HG03139 (cell line): ENCODE measurements at regions not wholly inside any gene's neighbourhood (a gene's known extent, or its start where the extent isn't known, plus 50 kb on each side); places are given as distances from the start of the nearest gene placed in this dataset.

Experiments
- ATAC-seq: cut with Tn5 transposase; IDR thresholded peaks from one replicate; pipeline ENCODE4 v1.9.1; 2021; ENCODE audit not compliant: unreplicated experiment

GRCh38 chr14:39939023-39939422 is 506.8 kb upstream of the FBXO33 start:
- no peak for ATAC-seq

GRCh38 chr14:39912192-39913100 is 480.2 kb upstream of the FBXO33 start:
- peak; percentile 73 for ATAC-seq

GRCh38 chr14:39897657-39898056 is 465.4 kb upstream of the FBXO33 start:
- no peak for ATAC-seq

GRCh38 chr14:39890026-39890425 is 457.8 kb upstream of the FBXO33 start:
- ATAC-seq: no peak

GRCh38 chr14:39884091-39884490 is 451.9 kb upstream of the FBXO33 start:
- ATAC-seq: no peak

- ATAC-seq: no peak
Measured at GRCh38 chr14:39880965-39881364, 448.7 kb upstream of the FBXO33 start.

- no peak for ATAC-seq
Measured at GRCh38 chr14:39880106-39880695, 448.0 kb upstream of the FBXO33 start.

- ATAC-seq: no peak
Measured at GRCh38 chr14:39877577-39878190, 445.5 kb upstream of the FBXO33 start.

- ATAC-seq: no peak
Measured at GRCh38 chr14:39876916-39877315, 444.7 kb upstream of the FBXO33 start.

GRCh38 chr14:39875028-39875427 is 442.8 kb upstream of the FBXO33 start:
- ATAC-seq: no peak

- ATAC-seq: no peak
Measured at GRCh38 chr14:39873791-39874190, 441.6 kb upstream of the FBXO33 start.

- no peak for ATAC-seq
Measured at GRCh38 chr14:39868949-39869348, 436.7 kb upstream of the FBXO33 start.

GRCh38 chr14:39868251-39868650 is 436.0 kb upstream of the FBXO33 start:
- no peak for ATAC-seq

GRCh38 chr14:39863441-39863840 is 431.2 kb upstream of the FBXO33 start:
- no peak for ATAC-seq

- ATAC-seq: no peak
Measured at GRCh38 chr14:39861696-39862095, 429.5 kb upstream of the FBXO33 start.

- ATAC-seq: no peak
Measured at GRCh38 chr14:39861229-39861600, 429.0 kb upstream of the FBXO33 start.

- ATAC-seq: no peak
Measured at GRCh38 chr14:39860596-39861228, 428.5 kb upstream of the FBXO33 start.

- ATAC-seq: no peak
Measured at GRCh38 chr14:39859314-39859713, 427.1 kb upstream of the FBXO33 start.

GRCh38 chr14:39857376-39858055 is 425.3 kb upstream of the FBXO33 start:
- no peak for ATAC-seq

- no peak for ATAC-seq
Measured at GRCh38 chr14:39853441-39853840, 421.2 kb upstream of the FBXO33 start.

- ATAC-seq: no peak
Measured at GRCh38 chr14:39851202-39851601, 419.0 kb upstream of the FBXO33 start.
